ENCODE measurements at regions not wholly inside any gene's neighbourhood (a gene's known extent, or its start where the extent isn't known, plus 50 kb on each side); places are given as distances from the start of the nearest gene placed in this dataset.

DNA sequence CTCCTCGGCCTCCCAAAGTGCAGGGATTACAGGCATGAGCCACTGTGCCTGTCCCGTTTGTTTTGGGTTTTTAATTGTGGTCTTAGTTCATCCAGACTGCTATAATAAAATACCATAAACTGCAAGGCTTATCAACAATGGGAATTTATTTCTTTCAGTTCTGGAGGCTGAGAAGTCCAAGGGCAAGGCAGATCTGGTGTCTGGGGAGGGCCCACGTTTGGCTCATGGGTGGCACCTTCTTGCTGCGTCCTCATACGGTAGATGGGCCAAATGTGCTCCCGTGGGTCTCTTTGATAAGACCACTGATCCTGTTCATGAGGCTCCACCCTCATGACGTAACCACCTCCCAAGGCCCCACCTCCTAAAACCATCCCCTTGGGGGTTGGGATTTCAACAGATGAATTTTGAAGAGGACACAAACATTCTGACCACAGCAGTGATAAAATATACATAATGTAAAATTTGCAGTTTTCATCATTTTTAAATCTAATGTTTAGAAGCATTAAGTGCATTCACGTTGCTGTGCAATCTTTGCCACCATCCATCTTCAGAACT lies 133.4 kb upstream of the ERRFI1 start:
- Histone ChIP-seq H3K4me3 (no peak overlapping the region), H3K27ac (no peak overlapping the region), H3K36me3 (no peaks in the 10 kb centered on the region), H3K27me3 (no peaks in the 10 kb centered on the region), H3K9me3 (no peaks in the 10 kb centered on the region), H3K4me1 (no peaks in the 10 kb centered on the region)
- no peak for DNase-seq (ENCODE audit: low spot score)
- TF ChIP-seq, protein P1, sequence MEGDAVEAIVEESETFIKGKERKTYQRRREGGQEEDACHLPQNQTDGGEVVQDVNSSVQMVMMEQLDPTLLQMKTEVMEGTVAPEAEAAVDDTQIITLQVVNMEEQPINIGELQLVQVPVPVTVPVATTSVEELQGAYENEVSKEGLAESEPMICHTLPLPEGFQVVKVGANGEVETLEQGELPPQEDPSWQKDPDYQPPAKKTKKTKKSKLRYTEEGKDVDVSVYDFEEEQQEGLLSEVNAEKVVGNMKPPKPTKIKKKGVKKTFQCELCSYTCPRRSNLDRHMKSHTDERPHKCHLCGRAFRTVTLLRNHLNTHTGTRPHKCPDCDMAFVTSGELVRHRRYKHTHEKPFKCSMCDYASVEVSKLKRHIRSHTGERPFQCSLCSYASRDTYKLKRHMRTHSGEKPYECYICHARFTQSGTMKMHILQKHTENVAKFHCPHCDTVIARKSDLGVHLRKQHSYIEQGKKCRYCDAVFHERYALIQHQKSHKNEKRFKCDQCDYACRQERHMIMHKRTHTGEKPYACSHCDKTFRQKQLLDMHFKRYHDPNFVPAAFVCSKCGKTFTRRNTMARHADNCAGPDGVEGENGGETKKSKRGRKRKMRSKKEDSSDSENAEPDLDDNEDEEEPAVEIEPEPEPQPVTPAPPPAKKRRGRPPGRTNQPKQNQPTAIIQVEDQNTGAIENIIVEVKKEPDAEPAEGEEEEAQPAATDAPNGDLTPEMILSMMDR (IDR thresholded peaks at IDR 0.05), result no peak

DNA sequence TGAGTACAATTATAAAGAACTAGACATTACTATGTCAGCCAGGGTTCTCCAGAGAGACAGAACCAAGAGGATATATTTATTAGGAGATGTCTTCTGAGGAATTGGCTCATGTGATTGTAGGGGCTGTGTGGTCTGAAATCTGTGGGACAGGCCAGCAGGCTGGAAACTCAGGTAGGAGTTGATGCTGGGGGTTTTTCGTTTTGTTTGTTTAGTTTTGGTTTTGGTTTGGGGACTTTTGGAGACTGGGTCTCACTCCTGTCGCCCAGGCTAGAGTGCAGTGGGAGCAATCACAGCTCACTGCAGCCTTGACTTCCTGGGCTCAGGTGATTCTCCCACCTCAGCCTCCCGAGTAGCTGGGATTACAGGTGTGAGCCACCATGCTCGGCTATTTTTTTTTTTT lies 132.9 kb upstream of the ERRFI1 start:
- no peaks in the 10 kb centered on the region for H3K9me3 ChIP-seq
- H3K4me1 ChIP-seq, result no peaks in the 10 kb centered on the region
- no peak overlapping the region for H3K27ac ChIP-seq
- no peaks in the 10 kb centered on the region for H3K36me3 ChIP-seq
- no peaks in the 10 kb centered on the region for H3K27me3 ChIP-seq
- TF ChIP-seq, protein P1 (IDR thresholded peaks at IDR 0.05), result no peak
- DNase-seq (ENCODE audit: low spot score), result no peak
- no peak overlapping the region for H3K4me3 ChIP-seq

DNA sequence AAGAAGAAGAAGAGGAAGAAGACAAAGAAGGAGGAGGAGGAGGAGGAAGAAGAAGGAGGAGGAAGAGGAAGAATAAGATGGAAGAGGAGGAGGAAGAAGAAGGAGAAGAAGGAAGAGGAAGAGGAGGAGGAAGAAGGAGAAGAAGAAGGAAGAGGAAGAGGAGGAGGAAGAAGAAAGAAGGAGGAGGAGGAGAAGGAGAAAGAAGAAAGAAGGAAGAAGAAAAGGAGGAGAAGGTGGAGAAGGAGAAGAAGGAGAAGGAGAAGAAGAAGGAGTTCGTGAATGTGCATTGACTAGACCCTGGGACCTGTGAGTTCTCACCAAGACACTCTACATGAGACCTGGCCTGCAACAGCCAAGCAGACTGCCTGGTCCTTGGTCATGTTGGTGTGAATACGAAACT lies 131.7 kb upstream of the ERRFI1 start:
- no peak overlapping the region for H3K4me3 ChIP-seq
- H3K36me3 ChIP-seq, result no peaks in the 10 kb centered on the region
- H3K9me3 ChIP-seq, result no peaks in the 10 kb centered on the region
- DNase-seq (ENCODE audit: low spot score), result no peak
- no peaks in the 10 kb centered on the region for H3K4me1 ChIP-seq
- no peaks in the 10 kb centered on the region for H3K27me3 ChIP-seq
- no peak overlapping the region for H3K27ac ChIP-seq
- TF ChIP-seq, protein P1 (IDR thresholded peaks at IDR 0.05), result no peak

DNA sequence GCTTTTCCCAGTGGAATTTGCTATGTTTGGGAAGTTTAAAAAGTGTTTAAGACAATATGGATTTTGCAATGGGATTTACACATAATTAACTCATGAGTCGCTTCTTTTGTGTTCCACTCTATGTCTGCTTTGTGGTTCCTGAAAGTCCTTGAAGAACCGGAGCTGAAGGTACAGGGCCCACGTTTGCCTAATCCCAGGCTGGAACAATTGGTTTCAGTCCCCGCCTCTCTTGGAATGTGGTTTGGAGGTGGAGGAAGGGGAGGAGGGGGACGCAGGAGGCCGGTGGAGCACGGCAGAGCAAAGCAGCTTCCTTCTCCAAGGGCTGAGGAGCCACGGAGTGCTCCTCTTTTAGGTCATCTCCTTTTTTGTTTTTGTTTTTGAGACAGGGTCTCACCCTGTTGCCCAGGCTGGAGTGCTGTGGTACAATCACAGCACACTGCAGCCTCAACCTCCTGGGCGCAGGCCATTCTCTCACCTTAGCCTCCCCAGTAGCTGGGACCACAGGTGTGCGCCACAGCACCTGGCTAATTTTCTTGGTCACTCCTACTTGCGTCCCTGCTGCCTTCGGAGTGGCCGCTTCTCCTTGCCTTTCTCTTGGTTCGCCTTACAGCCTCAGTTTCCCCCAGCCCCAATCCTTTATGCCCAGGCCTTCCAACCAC lies 129.5 kb upstream of the ERRFI1 start:
- H3K36me3 ChIP-seq, result no peaks in the 10 kb centered on the region
- H3K9me3 ChIP-seq, result no peaks in the 10 kb centered on the region
- no peak overlapping the region for H3K27ac ChIP-seq
- H3K27me3 ChIP-seq, result no peaks in the 10 kb centered on the region
- TF ChIP-seq, protein P1 (IDR thresholded peaks at IDR 0.05), result no peak
- no peak for DNase-seq (ENCODE audit: low spot score)
- no peak overlapping the region for H3K4me3 ChIP-seq
- H3K4me1 ChIP-seq, result no peaks in the 10 kb centered on the region

DNA sequence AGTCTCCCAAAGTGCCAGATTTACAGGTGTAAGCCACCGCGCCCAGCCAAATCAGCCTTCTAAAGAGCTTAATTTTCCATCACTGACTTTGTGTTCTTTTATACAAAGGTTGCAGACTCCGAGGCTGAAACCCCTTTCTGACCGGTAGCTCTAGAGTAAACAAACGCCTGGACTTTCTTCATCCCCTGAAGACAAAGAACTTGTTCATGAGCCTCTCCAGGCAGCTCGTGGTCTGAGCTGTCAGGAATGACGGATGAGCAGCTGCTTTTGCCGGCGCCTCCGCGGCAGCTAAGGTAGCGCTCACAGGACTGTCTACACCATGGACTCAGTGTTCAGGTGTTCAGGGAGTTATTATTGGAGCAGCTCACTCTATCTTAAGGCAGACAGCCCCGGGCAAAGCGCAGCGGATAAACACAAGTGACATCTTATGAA lies 128.5 kb upstream of the ERRFI1 start:
- Histone ChIP-seq H3K27ac (no peak overlapping the region), H3K9me3 (no peaks in the 10 kb centered on the region), H3K4me3 (no peak overlapping the region), H3K27me3 (no peaks in the 10 kb centered on the region), H3K4me1 (no peaks in the 10 kb centered on the region), H3K36me3 (no peaks in the 10 kb centered on the region)
- no peak for DNase-seq (ENCODE audit: low spot score)
- TF ChIP-seq, protein P1 (IDR thresholded peaks at IDR 0.05), result no peak

DNA sequence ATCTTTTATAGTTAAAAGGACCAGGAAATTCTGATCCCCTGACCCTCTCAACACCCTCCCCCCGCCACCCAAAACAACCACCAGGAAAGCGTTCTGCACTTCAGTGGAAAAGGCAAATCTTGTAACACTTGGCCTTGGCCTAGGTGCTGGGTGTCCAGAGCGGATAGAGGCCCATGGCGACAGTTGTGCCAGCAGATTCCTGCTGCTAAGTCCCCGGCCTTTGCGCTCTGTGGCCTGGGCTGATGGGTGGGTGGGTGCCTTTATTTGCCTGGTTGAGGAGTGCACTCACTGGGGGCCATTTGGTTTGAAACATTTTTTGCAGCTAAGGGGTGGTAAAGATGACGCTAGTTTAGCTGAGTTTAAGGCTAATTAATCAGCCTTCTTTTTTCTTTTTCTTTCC lies 127.9 kb upstream of the ERRFI1 start:
- Histone ChIP-seq H3K36me3 (no peaks in the 10 kb centered on the region), H3K9me3 (no peaks in the 10 kb centered on the region), H3K27me3 (no peaks in the 10 kb centered on the region), H3K4me3 (no peak overlapping the region), H3K4me1 (no peaks in the 10 kb centered on the region), H3K27ac (no peak overlapping the region)
- TF ChIP-seq, protein P1 (IDR thresholded peaks at IDR 0.05), result no peak
- no peak for DNase-seq (ENCODE audit: low spot score)

All from right atrium auricular region (tissue), 2 donors.